ENCODE measurements at regions not wholly inside any gene's neighbourhood (a gene's known extent, or its start where the extent isn't known, plus 50 kb on each side); places are given as distances from the start of the nearest gene placed in this dataset.
A peak's percentile ranks its signal among the peaks of the same experiment; 100 is the strongest.

DNA sequence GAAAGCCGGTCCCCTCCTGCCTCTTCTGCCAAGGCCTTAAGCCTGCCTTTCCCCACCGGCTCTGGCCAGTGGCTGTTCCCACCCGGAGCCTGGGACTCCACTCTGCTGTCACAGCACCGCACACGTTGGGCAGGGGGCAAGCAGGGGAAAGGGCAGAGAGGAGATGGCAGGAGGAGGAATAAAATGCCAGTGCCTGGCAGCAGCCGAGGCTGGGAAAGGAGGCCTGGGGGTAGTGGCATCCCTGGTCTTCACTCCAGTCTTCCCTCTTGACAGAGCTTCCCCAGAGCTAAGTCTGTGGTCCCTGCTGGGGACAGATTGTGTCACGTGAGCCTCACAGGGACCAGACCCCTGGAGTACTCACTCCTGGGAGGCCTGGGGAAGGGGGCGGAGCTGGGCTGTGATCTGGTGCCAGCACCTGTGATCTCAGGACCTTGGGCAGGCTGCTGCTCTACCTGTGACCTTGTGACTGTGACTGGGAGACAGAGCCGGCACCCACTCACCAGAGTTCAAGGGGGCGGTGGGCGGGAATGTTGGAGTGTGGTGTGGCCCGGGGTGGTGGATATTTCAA, 97.2 kb upstream of the GSE1 start (continued):
- TF ChIP-seq LCORL (IDR thresholded peaks at IDR 0.05) (no peak), LCORL (CRISPR knock-in tag; IDR thresholded peaks at IDR 0.05) (peak; percentile 93), RORA (CRISPR knock-in tag; IDR thresholded peaks at IDR 0.05) (no peak), FOXA3 (CRISPR knock-in tag; IDR thresholded peaks at IDR 0.05) (peak; percentile 80), MAFF (IDR thresholded peaks at IDR 0.05; ENCODE audit: low read depth, low read length) (no peak), NFE2 (CRISPR knock-in tag; IDR thresholded peaks at IDR 0.05) (no peak), ZNF225 (CRISPR knock-in tag; IDR thresholded peaks at IDR 0.05) (peak; percentile 77), ZSCAN20 (CRISPR knock-in tag; IDR thresholded peaks at IDR 0.05; ENCODE audit: borderline replicate concordance) (peak; percentile 78; the same call in 1 of the 2 replicates), SRSF1 (optimal IDR thresholded peaks at IDR 0.05; ENCODE audit: low read depth, low read length) (no peak), ZNF879 (CRISPR knock-in tag; IDR thresholded peaks at IDR 0.05) (no peak), U2AF2 (IDR thresholded peaks at IDR 0.05; ENCODE audit: low read depth, low read length) (no peak), ZNF792 (CRISPR knock-in tag; IDR thresholded peaks at IDR 0.05) (no peak), ZNF263 (CRISPR knock-in tag; IDR thresholded peaks at IDR 0.05) (peak; percentile 89; the same call in 1 of the 2 replicates), SOX6 (IDR thresholded peaks at IDR 0.05) (no peak), SOX6 (CRISPR knock-in tag; IDR thresholded peaks at IDR 0.05) (peak; percentile 88), ZNF614 (CRISPR knock-in tag; IDR thresholded peaks at IDR 0.05; ENCODE audit: borderline replicate concordance) (no peak), SIN3A (IDR thresholded peaks at IDR 0.05; ENCODE audit: borderline replicate concordance, low read depth, low read length) (peak; percentile 70; the same call in 1 of the 2 replicates), DMAP1 (CRISPR knock-in tag; IDR thresholded peaks at IDR 0.05) (peak; percentile 52; the same call in 1 of the 2 replicates), HDAC1 (CRISPR knock-in tag; IDR thresholded peaks at IDR 0.05) (peak; percentile 97), RNF2 (conservative IDR thresholded peaks at IDR 0.05; ENCODE audit: low read depth) (no peak), ETV6 (CRISPR knock-in tag; conservative IDR thresholded peaks at IDR 0.05) (no peak), ARNTL (CRISPR knock-in tag; IDR thresholded peaks at IDR 0.05) (peak; percentile 96), HES4 (CRISPR knock-in tag; IDR thresholded peaks at IDR 0.05; ENCODE audit: borderline replicate concordance) (no peak), ZBTB1 (CRISPR knock-in tag; IDR thresholded peaks at IDR 0.05; ENCODE audit: borderline replicate concordance) (no peak), DPF2 (CRISPR knock-in tag; IDR thresholded peaks at IDR 0.05; ENCODE audit: borderline replicate concordance, low read depth) (peak; percentile 88)
- TF ChIP-seq, protein P1, sequence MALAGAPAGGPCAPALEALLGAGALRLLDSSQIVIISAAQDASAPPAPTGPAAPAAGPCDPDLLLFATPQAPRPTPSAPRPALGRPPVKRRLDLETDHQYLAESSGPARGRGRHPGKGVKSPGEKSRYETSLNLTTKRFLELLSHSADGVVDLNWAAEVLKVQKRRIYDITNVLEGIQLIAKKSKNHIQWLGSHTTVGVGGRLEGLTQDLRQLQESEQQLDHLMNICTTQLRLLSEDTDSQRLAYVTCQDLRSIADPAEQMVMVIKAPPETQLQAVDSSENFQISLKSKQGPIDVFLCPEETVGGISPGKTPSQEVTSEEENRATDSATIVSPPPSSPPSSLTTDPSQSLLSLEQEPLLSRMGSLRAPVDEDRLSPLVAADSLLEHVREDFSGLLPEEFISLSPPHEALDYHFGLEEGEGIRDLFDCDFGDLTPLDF (CRISPR knock-in tag; IDR thresholded peaks at IDR 0.05): 0 out of 2 replicates have a peak, but pooled peaks have one; percentile 37
- TF ChIP-seq, protein P2, sequence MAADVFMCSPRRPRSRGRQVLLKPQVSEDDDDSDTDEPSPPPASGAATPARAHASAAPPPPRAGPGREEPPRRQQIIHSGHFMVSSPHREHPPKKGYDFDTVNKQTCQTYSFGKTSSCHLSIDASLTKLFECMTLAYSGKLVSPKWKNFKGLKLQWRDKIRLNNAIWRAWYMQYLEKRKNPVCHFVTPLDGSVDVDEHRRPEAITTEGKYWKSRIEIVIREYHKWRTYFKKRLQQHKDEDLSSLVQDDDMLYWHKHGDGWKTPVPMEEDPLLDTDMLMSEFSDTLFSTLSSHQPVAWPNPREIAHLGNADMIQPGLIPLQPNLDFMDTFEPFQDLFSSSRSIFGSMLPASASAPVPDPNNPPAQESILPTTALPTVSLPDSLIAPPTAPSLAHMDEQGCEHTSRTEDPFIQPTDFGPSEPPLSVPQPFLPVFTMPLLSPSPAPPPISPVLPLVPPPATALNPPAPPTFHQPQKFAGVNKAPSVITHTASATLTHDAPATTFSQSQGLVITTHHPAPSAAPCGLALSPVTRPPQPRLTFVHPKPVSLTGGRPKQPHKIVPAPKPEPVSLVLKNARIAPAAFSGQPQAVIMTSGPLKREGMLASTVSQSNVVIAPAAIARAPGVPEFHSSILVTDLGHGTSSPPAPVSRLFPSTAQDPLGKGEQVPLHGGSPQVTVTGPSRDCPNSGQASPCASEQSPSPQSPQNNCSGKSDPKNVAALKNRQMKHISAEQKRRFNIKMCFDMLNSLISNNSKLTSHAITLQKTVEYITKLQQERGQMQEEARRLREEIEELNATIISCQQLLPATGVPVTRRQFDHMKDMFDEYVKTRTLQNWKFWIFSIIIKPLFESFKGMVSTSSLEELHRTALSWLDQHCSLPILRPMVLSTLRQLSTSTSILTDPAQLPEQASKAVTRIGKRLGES (CRISPR knock-in tag; IDR thresholded peaks at IDR 0.05; ENCODE audit: borderline replicate concordance): peak; percentile 71; the same call in 1 of the 2 replicates
- TF ChIP-seq, protein P3, sequence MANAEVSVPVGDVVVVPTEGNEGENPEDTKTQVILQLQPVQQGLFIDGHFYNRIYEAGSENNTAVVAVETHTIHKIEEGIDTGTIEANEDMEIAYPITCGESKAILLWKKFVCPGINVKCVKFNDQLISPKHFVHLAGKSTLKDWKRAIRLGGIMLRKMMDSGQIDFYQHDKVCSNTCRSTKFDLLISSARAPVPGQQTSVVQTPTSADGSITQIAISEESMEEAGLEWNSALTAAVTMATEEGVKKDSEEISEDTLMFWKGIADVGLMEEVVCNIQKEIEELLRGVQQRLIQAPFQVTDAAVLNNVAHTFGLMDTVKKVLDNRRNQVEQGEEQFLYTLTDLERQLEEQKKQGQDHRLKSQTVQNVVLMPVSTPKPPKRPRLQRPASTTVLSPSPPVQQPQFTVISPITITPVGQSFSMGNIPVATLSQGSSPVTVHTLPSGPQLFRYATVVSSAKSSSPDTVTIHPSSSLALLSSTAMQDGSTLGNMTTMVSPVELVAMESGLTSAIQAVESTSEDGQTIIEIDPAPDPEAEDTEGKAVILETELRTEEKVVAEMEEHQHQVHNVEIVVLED (CRISPR knock-in tag; IDR thresholded peaks at IDR 0.05; ENCODE audit: borderline replicate concordance): no peak
